ENCODE measurements at regions not wholly inside any gene's neighbourhood (a gene's known extent, or its start where the extent isn't known, plus 50 kb on each side); places are given as distances from the start of the nearest gene placed in this dataset.

- peak; percentile 23 for FAIRE-seq
- no peak overlapping the region for H3K4me2 ChIP-seq
Measured at GRCh38 chr3:31297726-31298298, 234.9 kb upstream of the STT3B start.

GRCh38 chr3:31300456-31301443 is 232.0 kb upstream of the STT3B start:
- WGBS (ENCODE audit: missing lambda C conversion rate): 51% methylated on average over 2 of the region's 2 CpGs
- H3K4me3 ChIP-seq: no peak overlapping the region
- H3K27ac ChIP-seq: no peak overlapping the region
- CTCF ChIA-PET: interaction anchor here (0.6 kb wide), 1 partner anchor 302 kb away, joined by 5 read pairs; no protein-coding TSS in a partner anchor
- TF ChIP-seq FOSL2 (IDR thresholded peaks at IDR 0.05) (no peak), FOSL2 (CRISPR knock-in tag; IDR thresholded peaks at IDR 0.05) (no peak), CHD4 (IDR thresholded peaks at IDR 0.05; ENCODE audit: borderline replicate concordance) (no peak)
- no peak overlapping the region for H3K4me2 ChIP-seq
- no peak for DNase-seq (ENCODE audit: low read depth in 1 of 2, low spot score in 1 of 2)
- FAIRE-seq: no peak
- H3K9me3 ChIP-seq: peaks cover 5% of the 10 kb centered on the region; the same call in 1 of the 3 replicates
- no peaks in the 10 kb centered on the region for H3K4me1 ChIP-seq
- ATAC-seq: no peak
- POLR2A ChIA-PET: interaction anchor here (1.0 kb wide), 1 partner anchor 231 kb away, joined by 3 read pairs; no protein-coding TSS in a partner anchor

More at GRCh38 chr3:31297726-31298298, 234.9 kb upstream of the STT3B start:
- TF ChIP-seq HEYL (CRISPR knock-in tag; IDR thresholded peaks at IDR 0.05) (no peak), FOXS1 (CRISPR knock-in tag; IDR thresholded peaks at IDR 0.05) (no peak), NR3C1 (IDR thresholded peaks at IDR 0.05) (no peak), KDM1A (IDR thresholded peaks at IDR 0.05; ENCODE audit: low read depth) (no peak), CBX8 (IDR thresholded peaks at IDR 0.05) (no peak), MYC (IDR thresholded peaks at IDR 0.05; ENCODE audit: borderline replicate concordance, low read length) (no peak), MAX (IDR thresholded peaks at IDR 0.05) (no peak), CHD4 (IDR thresholded peaks at IDR 0.05; ENCODE audit: borderline replicate concordance) (no peak)
- POLR2A ChIA-PET: no interaction called here
- H3K9me3 ChIP-seq: peaks cover 5% of the 10 kb centered on the region; the same call in 1 of the 3 replicates
- CTCF ChIA-PET: no interaction called here
- no peak overlapping the region for H3K27ac ChIP-seq
- DNase-seq (ENCODE audit: low read depth in 1 of 2, low spot score in 1 of 2) (no peak), ATAC-seq (no peak)
- no peaks in the 10 kb centered on the region for H3K4me1 ChIP-seq
- WGBS (ENCODE audit: missing lambda C conversion rate): 52% methylated on average over 3 of the region's 3 CpGs
- H3K4me3 ChIP-seq: no peak overlapping the region

GRCh38 chr3:31302343-31302742 is 230.4 kb upstream of the STT3B start:
- ChIA-PET CTCF (no interaction called here), POLR2A (no interaction called here)
- no peak overlapping the region for H3K27ac ChIP-seq
- H3K9me3 ChIP-seq: peaks cover 5% of the 10 kb centered on the region; the same call in 1 of the 3 replicates
- 72% methylated on average over 1 of the region's 1 CpG for WGBS (ENCODE audit: missing lambda C conversion rate)
- DNase-seq (ENCODE audit: low read depth in 1 of 2, low spot score in 1 of 2): no peak
- TF ChIP-seq ZFP36 (IDR thresholded peaks at IDR 0.05; ENCODE audit: borderline replicate concordance, partially characterized antibody) (no peak), CBX2 (IDR thresholded peaks at IDR 0.05; ENCODE audit: borderline replicate concordance, low read depth) (no peak), RARB (CRISPR knock-in tag; IDR thresholded peaks at IDR 0.05) (no peak), BCL3 (IDR thresholded peaks at IDR 0.05) (no peak), POLR2AphosphoS2 (conservative IDR thresholded peaks at IDR 0.05; ENCODE audit: low read length) (no peak), MAFK (IDR thresholded peaks at IDR 0.05; ENCODE audit: partially characterized antibody) (no peak)
- H3K4me1 ChIP-seq: no peaks in the 10 kb centered on the region
- no peak for FAIRE-seq
- no peak overlapping the region for H3K4me2 ChIP-seq
- no peak overlapping the region for H3K4me3 ChIP-seq
- ATAC-seq: no peak

GRCh38 chr3:31305340-31305739 is 227.4 kb upstream of the STT3B start:
- H3K4me2 ChIP-seq: no peak overlapping the region
- ChIA-PET CTCF (no interaction called here), POLR2A (no interaction called here)
- FAIRE-seq (no peak), ATAC-seq (no peak), DNase-seq (ENCODE audit: low read depth in 1 of 2, low spot score in 1 of 2) (no peak)
- H3K27ac ChIP-seq: no peak overlapping the region
- H3K9me3 ChIP-seq: no peaks in the 10 kb centered on the region
- H3K4me3 ChIP-seq: no peak overlapping the region
- 36% methylated on average over 2 of the region's 2 CpGs for WGBS (ENCODE audit: missing lambda C conversion rate)
- H3K4me1 ChIP-seq: no peaks in the 10 kb centered on the region
- no peak for TF ChIP-seq NPAS2 (CRISPR knock-in tag; IDR thresholded peaks at IDR 0.05; ENCODE audit: borderline replicate concordance)
- TF ChIP-seq ELK1 (IDR thresholded peaks at IDR 0.05; ENCODE audit: low read depth, low read length): no peak
- TF ChIP-seq ESRRA (IDR thresholded peaks at IDR 0.05; ENCODE audit: borderline replicate concordance, low read length): no peak
- TF ChIP-seq CBX2 (IDR thresholded peaks at IDR 0.05; ENCODE audit: borderline replicate concordance, low read depth): no peak
- TF ChIP-seq CHD4 (IDR thresholded peaks at IDR 0.05; ENCODE audit: borderline replicate concordance): no peak
- no peak for TF ChIP-seq HMGXB4 (CRISPR knock-in tag; IDR thresholded peaks at IDR 0.05; ENCODE audit: borderline replicate concordance)
- TF ChIP-seq CBX8 (IDR thresholded peaks at IDR 0.05): no peak
- TF ChIP-seq BCL3 (IDR thresholded peaks at IDR 0.05): no peak
- no peak for TF ChIP-seq MAZ (IDR thresholded peaks at IDR 0.05; ENCODE audit: borderline replicate concordance, low read depth, low read length)
- TF ChIP-seq EP300 (IDR thresholded peaks at IDR 0.05): no peak
- no peak for TF ChIP-seq RCOR1 (IDR thresholded peaks at IDR 0.05; ENCODE audit: low read depth, low read length)

All from A549 (cell line).